ENCODE measurements at regions not wholly inside any gene's neighbourhood (a gene's known extent, or its start where the extent isn't known, plus 50 kb on each side); places are given as distances from the start of the nearest gene placed in this dataset.

DNA sequence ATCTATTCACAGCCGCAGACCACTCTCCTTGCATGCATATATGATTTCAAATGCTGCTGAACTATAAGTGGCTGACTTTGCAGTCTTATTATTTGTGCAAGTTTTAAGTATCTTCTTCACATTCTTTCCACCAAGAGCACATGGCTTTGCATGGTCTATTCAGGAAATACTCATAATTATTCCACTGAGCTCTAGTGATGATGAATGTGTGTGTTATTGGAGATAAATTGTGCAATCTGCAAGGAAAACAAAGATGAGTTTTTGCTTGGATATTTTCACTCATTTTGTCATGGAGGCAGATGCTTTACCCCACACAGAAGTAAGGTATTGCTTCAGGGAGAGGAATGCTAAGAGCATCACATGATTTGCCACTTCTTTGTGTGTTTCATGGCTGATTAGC, 764.6 kb downstream of the TBC1D32 start:
- TF ChIP-seq, protein P1, sequence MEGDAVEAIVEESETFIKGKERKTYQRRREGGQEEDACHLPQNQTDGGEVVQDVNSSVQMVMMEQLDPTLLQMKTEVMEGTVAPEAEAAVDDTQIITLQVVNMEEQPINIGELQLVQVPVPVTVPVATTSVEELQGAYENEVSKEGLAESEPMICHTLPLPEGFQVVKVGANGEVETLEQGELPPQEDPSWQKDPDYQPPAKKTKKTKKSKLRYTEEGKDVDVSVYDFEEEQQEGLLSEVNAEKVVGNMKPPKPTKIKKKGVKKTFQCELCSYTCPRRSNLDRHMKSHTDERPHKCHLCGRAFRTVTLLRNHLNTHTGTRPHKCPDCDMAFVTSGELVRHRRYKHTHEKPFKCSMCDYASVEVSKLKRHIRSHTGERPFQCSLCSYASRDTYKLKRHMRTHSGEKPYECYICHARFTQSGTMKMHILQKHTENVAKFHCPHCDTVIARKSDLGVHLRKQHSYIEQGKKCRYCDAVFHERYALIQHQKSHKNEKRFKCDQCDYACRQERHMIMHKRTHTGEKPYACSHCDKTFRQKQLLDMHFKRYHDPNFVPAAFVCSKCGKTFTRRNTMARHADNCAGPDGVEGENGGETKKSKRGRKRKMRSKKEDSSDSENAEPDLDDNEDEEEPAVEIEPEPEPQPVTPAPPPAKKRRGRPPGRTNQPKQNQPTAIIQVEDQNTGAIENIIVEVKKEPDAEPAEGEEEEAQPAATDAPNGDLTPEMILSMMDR (IDR thresholded peaks at IDR 0.05): no peak
- no peak for TF ChIP-seq POLR2A (IDR thresholded peaks at IDR 0.05)

Data from uterus (tissue), 2 donors.